ENCODE measurements at regions not wholly inside any gene's neighbourhood (a gene's known extent, or its start where the extent isn't known, plus 50 kb on each side); places are given as distances from the start of the nearest gene placed in this dataset.
"Not testable (repeated sequence)": the region's sequence is repeated elsewhere in the genome, so short reads cannot be mapped to it uniquely, and the experiment has no call there.

DNA sequence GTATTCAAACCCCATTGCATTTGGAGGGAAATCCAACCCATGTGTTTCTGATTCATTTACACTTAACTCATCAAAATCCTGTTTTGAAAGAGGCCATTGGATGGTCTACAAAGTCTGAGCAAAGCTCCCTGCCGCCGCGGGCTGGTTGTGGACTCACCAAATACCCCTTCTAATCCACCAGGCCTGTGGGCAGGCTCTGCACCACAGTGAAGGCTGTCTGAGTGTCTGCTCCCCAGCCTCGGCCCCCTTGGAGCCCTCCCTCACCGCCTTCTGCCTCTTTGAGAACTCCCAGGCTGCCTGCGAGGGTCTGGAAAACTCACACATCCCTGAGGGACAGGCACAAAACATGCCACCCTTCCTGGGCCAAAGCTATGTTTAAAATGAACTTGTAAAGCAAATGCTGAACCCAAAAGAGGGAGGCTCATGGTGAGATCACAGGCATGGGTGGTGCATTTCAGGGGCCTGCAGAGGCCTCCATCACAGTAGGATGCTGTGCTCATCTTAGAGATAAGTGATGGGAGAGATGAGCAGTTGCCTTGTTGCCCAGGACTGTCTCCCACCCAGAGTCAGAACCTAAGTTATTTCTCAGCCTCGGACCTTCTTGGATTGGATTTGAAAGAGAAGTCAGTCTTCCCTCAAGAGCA lies 225.0 kb downstream of the CYP26B1 start:
- POLR2A ChIA-PET (ENCODE audit: partially characterized antibody), result no interaction called here

DNA sequence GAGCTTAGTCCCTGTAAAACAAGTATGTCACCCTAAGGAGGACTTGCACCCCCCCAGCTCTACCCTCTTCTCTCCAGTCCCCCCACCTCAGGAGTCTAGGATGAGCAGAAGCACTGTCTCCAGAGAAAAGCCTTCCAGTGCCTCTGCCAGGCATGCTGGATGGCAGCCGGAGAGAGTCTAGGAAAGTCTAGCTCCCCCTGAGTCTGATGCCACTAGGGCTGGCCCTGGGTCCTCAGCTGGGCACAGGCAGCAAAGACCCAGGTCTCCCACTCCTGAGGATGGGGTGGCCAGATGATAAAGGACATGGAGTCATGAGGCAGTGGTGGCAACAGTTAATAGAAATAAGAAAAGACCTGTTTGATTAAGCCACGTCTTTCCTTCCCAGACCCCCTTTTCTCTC lies 225.6 kb downstream of the CYP26B1 start:
- intact Hi-C loops (cut with micrococcal nuclease), result loop anchor here (10.0 kb wide), 2 partner anchors 683 to 1253 kb away; no protein-coding TSS in a partner anchor
- H3K27ac Mint-ChIP-seq, result no peak overlapping the region
- H3K4me3 ChIP-seq (ENCODE audit: low read length in 2 of 2), result no peak overlapping the region
- H3K27me3 ChIP-seq (ENCODE audit: insufficient read depth, low read length), result no peaks in the 10 kb centered on the region
- H3K4me1 ChIP-seq (ENCODE audit: insufficient read depth, low read length), result no peaks in the 10 kb centered on the region
- H3K4me3 Mint-ChIP-seq, result no peak overlapping the region
- H3K27ac ChIP-seq (ENCODE audit: low read depth, low read length), result no peak overlapping the region
- no peak for DNase-seq
- H3K36me3 ChIP-seq (ENCODE audit: insufficient read depth, low read length), result no peaks in the 10 kb centered on the region
- no peaks in the 10 kb centered on the region for H3K36me3 Mint-ChIP-seq
- peaks cover 0 to 4% (median 0%) of the 10 kb centered on the region in 4 donors for H3K4me1 Mint-ChIP-seq
- no peaks in the 10 kb centered on the region for H3K9me3 ChIP-seq (ENCODE audit: control insufficient read depth in 1 of 2, low read length in 2 of 2)
- ChIA-PET POLR2A (ENCODE audit: partially characterized antibody) (no interaction called here), CTCF (ENCODE audit: partially characterized antibody) (interaction anchor here (1.4 to 5.7 kb wide), 6 partner anchors 12 to 824 kb away, joined by 5 to 42 read pairs (median 8); no protein-coding TSS in a partner anchor)
- peaks cover 2 to 7% of the 10 kb centered on the region in 2 donors for H3K27me3 Mint-ChIP-seq
- H3K9me3 Mint-ChIP-seq, result peaks cover 0 to 10% (median 2%) of the 10 kb centered on the region in 8 donors

More for the DNA sequence above, 225.0 kb downstream of the CYP26B1 start:
- no peaks in the 10 kb centered on the region for H3K4me1 ChIP-seq (ENCODE audit: insufficient read depth, low read length)
- H3K27me3 ChIP-seq (ENCODE audit: insufficient read depth, low read length), result no peaks in the 10 kb centered on the region
- CTCF ChIA-PET (ENCODE audit: partially characterized antibody), result interaction anchor here (1.4 to 5.7 kb wide), 9 partner anchors 12 to 824 kb away, joined by 3 to 42 read pairs (median 9); no protein-coding TSS in a partner anchor
- intact Hi-C loops (cut with micrococcal nuclease), result loop anchor here (10.0 kb wide), 2 partner anchors 682 to 1252 kb away; no protein-coding TSS in a partner anchor
- H3K9me3 ChIP-seq (ENCODE audit: control insufficient read depth in 1 of 2, low read length in 2 of 2), result no peaks in the 10 kb centered on the region
- no peak overlapping the region for H3K4me3 ChIP-seq (ENCODE audit: low read length in 2 of 2)
- H3K4me1 Mint-ChIP-seq, result peaks cover 0 to 4% (median 0%) of the 10 kb centered on the region in 4 donors
- no peaks in the 10 kb centered on the region for H3K36me3 ChIP-seq (ENCODE audit: insufficient read depth, low read length)
- H3K27ac ChIP-seq (ENCODE audit: low read depth, low read length), result no peak overlapping the region
- H3K27ac Mint-ChIP-seq, result no peak overlapping the region
- H3K4me3 Mint-ChIP-seq, result peak overlapping the region in 1 of 8 donors; percentile 10
- H3K36me3 Mint-ChIP-seq, result no peaks in the 10 kb centered on the region
- peaks cover 2 to 5% of the 10 kb centered on the region in 2 donors for H3K27me3 Mint-ChIP-seq
- no peak for DNase-seq
- peaks cover 0 to 6% (median 1%) of the 10 kb centered on the region in 8 donors for H3K9me3 Mint-ChIP-seq

DNA sequence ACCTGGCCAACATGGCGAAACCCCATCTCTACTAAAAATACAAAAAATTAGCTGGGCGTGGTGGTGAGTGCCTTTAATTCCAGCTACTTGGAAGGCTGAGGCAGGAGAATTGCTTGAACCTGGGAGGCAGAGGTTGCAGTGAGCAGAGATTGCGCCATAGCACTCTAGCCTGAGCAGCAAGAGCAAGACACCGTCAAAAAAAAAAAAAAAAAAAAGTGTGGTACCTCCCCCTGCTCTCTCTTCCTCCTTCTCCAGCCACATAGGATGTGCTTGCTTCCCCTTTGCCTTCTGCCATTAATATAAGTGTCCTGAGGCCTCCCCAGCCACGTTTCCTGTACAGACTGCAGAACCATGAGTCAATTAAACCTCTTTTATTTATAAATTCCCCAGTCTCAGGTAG lies 226.8 kb downstream of the CYP26B1 start:
- H3K36me3 Mint-ChIP-seq; H3K4me3 Mint-ChIP-seq; H3K27me3 ChIP-seq (ENCODE audit: insufficient read depth, low read length); H3K4me1 ChIP-seq (ENCODE audit: insufficient read depth, low read length); H3K27me3 Mint-ChIP-seq; DNase-seq; H3K36me3 ChIP-seq (ENCODE audit: insufficient read depth, low read length); H3K9me3 ChIP-seq (ENCODE audit: control insufficient read depth in 1 of 2, low read length in 2 of 2); H3K27ac Mint-ChIP-seq; H3K4me3 ChIP-seq (ENCODE audit: low read length in 2 of 2); H3K4me1 Mint-ChIP-seq; H3K27ac ChIP-seq (ENCODE audit: low read depth, low read length); POLR2A ChIA-PET (ENCODE audit: partially characterized antibody): not testable (repeated sequence)
- CTCF ChIA-PET (ENCODE audit: partially characterized antibody), result interaction anchor here (0.7 to 5.7 kb wide), 6 partner anchors 11 to 825 kb away, joined by 3 to 42 read pairs (median 6); no protein-coding TSS in a partner anchor
- peaks cover 0 to 12% (median 3%) of the 10 kb centered on the region in 8 donors for H3K9me3 Mint-ChIP-seq
- intact Hi-C loops (cut with micrococcal nuclease), result loop anchor here (10.0 kb wide), 2 partner anchors 684 to 1254 kb away; no protein-coding TSS in a partner anchor

DNA sequence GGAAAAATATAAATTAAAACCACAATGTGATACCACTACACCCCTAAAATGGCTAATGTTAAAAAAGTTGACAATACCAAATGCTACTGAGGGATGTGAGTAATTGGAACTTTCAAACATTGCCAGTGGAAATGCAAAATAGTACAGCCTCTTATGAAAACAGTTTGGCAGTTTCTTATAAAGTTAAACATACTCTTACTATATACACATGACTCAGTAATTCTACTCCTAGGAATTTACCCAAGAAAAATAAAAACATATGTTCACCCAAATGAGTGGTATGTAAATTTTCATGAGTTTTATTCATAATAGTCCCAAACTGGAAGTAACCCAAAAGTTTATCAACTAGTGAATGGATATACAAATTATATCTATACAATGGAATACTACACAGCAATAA lies 228.0 kb downstream of the CYP26B1 start:
- no peak overlapping the region for H3K27ac ChIP-seq (ENCODE audit: low read depth, low read length)
- H3K27me3 ChIP-seq (ENCODE audit: insufficient read depth, low read length), result no peaks in the 10 kb centered on the region
- no peaks in the 10 kb centered on the region for H3K4me1 ChIP-seq (ENCODE audit: insufficient read depth, low read length)
- H3K36me3 Mint-ChIP-seq, result no peaks in the 10 kb centered on the region
- no peaks in the 10 kb centered on the region for H3K36me3 ChIP-seq (ENCODE audit: insufficient read depth, low read length)
- H3K4me1 Mint-ChIP-seq, result peaks cover 0 to 4% (median 0%) of the 10 kb centered on the region in 4 donors
- ChIA-PET CTCF (ENCODE audit: partially characterized antibody) (no interaction called here), POLR2A (ENCODE audit: partially characterized antibody) (no interaction called here)
- no peak overlapping the region for H3K4me3 ChIP-seq (ENCODE audit: low read length in 2 of 2)
- H3K27me3 Mint-ChIP-seq, result peaks cover 3 to 7% of the 10 kb centered on the region in 2 donors
- no peaks in the 10 kb centered on the region for H3K9me3 ChIP-seq (ENCODE audit: control insufficient read depth in 1 of 2, low read length in 2 of 2)
- intact Hi-C loops (cut with micrococcal nuclease), result loop anchor here (10.0 kb wide), 2 partner anchors 685 to 1255 kb away; no protein-coding TSS in a partner anchor
- H3K4me3 Mint-ChIP-seq, result no peak overlapping the region
- no peak for DNase-seq
- H3K27ac Mint-ChIP-seq, result no peak overlapping the region
- peaks cover 2 to 13% (median 5%) of the 10 kb centered on the region in 8 donors for H3K9me3 Mint-ChIP-seq

DNA sequence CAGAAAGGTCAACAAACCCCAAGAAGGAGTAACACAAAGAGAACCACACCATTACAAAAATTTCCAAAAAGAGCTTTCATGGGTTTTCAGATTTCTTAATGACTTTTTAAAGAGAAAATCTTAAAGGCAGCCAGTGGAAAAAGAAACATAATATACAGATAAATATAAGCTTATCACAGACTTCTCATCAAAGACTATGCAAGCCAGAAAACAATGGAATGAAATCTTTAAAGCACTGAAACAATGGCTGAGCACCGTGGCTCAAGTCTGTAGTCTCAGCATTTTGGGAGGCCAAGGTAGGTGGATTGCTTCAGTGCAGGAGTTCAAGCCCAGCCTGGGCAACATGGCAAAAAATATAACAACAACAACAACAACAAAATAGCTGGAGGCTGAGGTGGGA lies 237.4 kb downstream of the CYP26B1 start:
- H3K27ac ChIP-seq (ENCODE audit: low read depth, low read length), result no peak overlapping the region
- intact Hi-C loops (cut with micrococcal nuclease), result no loop called here
- CTCF ChIA-PET (ENCODE audit: partially characterized antibody), result interaction anchor here (1.9 kb wide), 1 partner anchor 12 kb away, joined by 9 read pairs; no protein-coding TSS in a partner anchor
- Mint-ChIP-seq H3K4me1 (no peaks in the 10 kb centered on the region), H3K9me3 (peaks cover 2 to 29% (median 9%) of the 10 kb centered on the region in 8 donors), H3K27ac (no peak overlapping the region), H3K4me3 (no peak overlapping the region), H3K27me3 (peaks cover 1 to 6% of the 10 kb centered on the region in 2 donors), H3K36me3 (no peaks in the 10 kb centered on the region)
- H3K36me3 ChIP-seq (ENCODE audit: insufficient read depth, low read length), result no peaks in the 10 kb centered on the region
- no peaks in the 10 kb centered on the region for H3K9me3 ChIP-seq (ENCODE audit: control insufficient read depth in 1 of 2, low read length in 2 of 2)
- POLR2A ChIA-PET (ENCODE audit: partially characterized antibody), result no interaction called here
- no peaks in the 10 kb centered on the region for H3K4me1 ChIP-seq (ENCODE audit: insufficient read depth, low read length)
- DNase-seq, result no peak
- no peak overlapping the region for H3K4me3 ChIP-seq (ENCODE audit: low read length in 2 of 2)
- no peaks in the 10 kb centered on the region for H3K27me3 ChIP-seq (ENCODE audit: insufficient read depth, low read length)

DNA sequence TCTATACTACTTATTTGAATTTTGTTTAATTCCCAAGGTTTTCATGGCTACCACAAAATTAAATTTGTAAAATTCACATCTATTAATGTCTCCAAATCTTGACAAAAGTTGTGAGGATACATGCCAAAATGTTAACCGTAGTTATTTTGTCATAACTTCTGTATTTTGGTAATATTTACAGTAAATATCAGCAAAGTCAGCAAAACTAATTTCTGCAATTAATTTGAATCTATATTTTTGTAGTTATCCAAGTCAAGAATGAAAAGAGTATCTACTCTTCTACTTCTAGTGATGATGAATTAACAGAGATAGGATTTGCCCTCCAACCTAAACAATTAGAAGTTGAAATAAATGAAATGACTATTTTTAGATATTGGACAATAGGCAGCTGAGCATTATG lies 238.9 kb downstream of the CYP26B1 start:
- DNase-seq, result no peak
- H3K4me1 Mint-ChIP-seq, result no peaks in the 10 kb centered on the region
- H3K4me3 Mint-ChIP-seq, result no peak overlapping the region
- H3K27me3 ChIP-seq (ENCODE audit: insufficient read depth, low read length), result no peaks in the 10 kb centered on the region
- H3K36me3 ChIP-seq (ENCODE audit: insufficient read depth, low read length), result no peaks in the 10 kb centered on the region
- H3K9me3 ChIP-seq (ENCODE audit: control insufficient read depth in 1 of 2, low read length in 2 of 2), result no peaks in the 10 kb centered on the region
- H3K4me3 ChIP-seq (ENCODE audit: low read length in 2 of 2), result no peak overlapping the region
- H3K27ac Mint-ChIP-seq, result no peak overlapping the region
- H3K4me1 ChIP-seq (ENCODE audit: insufficient read depth, low read length), result no peaks in the 10 kb centered on the region
- intact Hi-C loops (cut with micrococcal nuclease), result no loop called here
- CTCF ChIA-PET (ENCODE audit: partially characterized antibody), result no interaction called here
- H3K36me3 Mint-ChIP-seq, result no peaks in the 10 kb centered on the region
- POLR2A ChIA-PET (ENCODE audit: partially characterized antibody), result no interaction called here
- no peak overlapping the region for H3K27ac ChIP-seq (ENCODE audit: low read depth, low read length)
- H3K9me3 Mint-ChIP-seq, result peaks cover 0 to 29% (median 9%) of the 10 kb centered on the region in 8 donors
- H3K27me3 Mint-ChIP-seq, result peaks cover 1 to 9% of the 10 kb centered on the region in 2 donors

DNA sequence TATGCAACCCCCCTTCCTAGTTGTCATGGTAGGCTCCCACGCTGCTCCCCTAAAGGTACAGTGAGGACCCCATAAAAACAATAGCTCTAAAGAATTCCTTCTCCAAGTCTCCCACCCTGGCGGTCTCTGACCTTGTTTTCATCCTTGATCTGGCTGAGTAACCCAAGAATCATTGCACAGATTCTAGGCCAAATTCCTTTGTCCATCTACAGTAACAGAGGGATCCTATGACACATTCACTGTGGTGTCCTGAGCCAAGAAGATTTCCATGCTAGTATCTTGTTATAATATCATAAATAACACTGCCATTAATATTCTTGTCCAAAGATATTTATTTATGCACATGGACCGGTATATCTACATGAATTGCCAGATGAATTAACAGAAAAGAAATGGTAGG lies 240.2 kb downstream of the CYP26B1 start:
- intact Hi-C loops (cut with micrococcal nuclease), result no loop called here
- DNase-seq, result no peak
- ChIA-PET CTCF (ENCODE audit: partially characterized antibody) (interaction anchor here (1.0 kb wide), 1 partner anchor 16 kb away, joined by 3 read pairs; no protein-coding TSS in a partner anchor), POLR2A (ENCODE audit: partially characterized antibody) (no interaction called here)
- no peak overlapping the region for H3K4me3 ChIP-seq (ENCODE audit: low read length in 2 of 2)
- H3K9me3 Mint-ChIP-seq, result peaks cover 0 to 24% (median 8%) of the 10 kb centered on the region in 8 donors
- no peak overlapping the region for H3K27ac Mint-ChIP-seq
- H3K4me1 ChIP-seq (ENCODE audit: insufficient read depth, low read length), result no peaks in the 10 kb centered on the region
- no peaks in the 10 kb centered on the region for H3K4me1 Mint-ChIP-seq
- no peaks in the 10 kb centered on the region for H3K36me3 Mint-ChIP-seq
- no peak overlapping the region for H3K27ac ChIP-seq (ENCODE audit: low read depth, low read length)
- no peaks in the 10 kb centered on the region for H3K27me3 ChIP-seq (ENCODE audit: insufficient read depth, low read length)
- peaks cover 3 to 9% of the 10 kb centered on the region in 2 donors for H3K27me3 Mint-ChIP-seq
- H3K36me3 ChIP-seq (ENCODE audit: insufficient read depth, low read length), result no peaks in the 10 kb centered on the region
- no peak overlapping the region for H3K4me3 Mint-ChIP-seq
- no peaks in the 10 kb centered on the region for H3K9me3 ChIP-seq (ENCODE audit: control insufficient read depth in 1 of 2, low read length in 2 of 2)
